ENCODE measurements at regions not wholly inside any gene's neighbourhood (a gene's known extent, or its start where the extent isn't known, plus 50 kb on each side); places are given as distances from the start of the nearest gene placed in this dataset.

GRCh38 chr2:64766841-64767669, 113.3 kb upstream of the SERTAD2 start:
- FAIRE-seq (peak; percentile 38), DNase-seq (ENCODE audit: low read depth, low spot score) (peak; percentile 67)
- TSS peak; percentile 97 for BruUV-seq (replicated peaks)
- peak overlapping the region; percentile 91 for H3K9ac ChIP-seq (replicated peaks; ENCODE audit: extremely low read depth, insufficient read depth, low read length)
- H3K9me1 ChIP-seq (replicated peaks; ENCODE audit: control insufficient read depth, extremely low read depth, insufficient read depth, low read length): no peaks in the 10 kb centered on the region
- ChIA-PET CTCF (interaction anchor here (0.6 to 1.9 kb wide), 14 partner anchors 14 to 122 kb away, joined by 3 to 22 read pairs (median 4); partner anchors contain the start of gene SERTAD2), POLR2A (interaction anchor here (0.7 to 1.7 kb wide), 8 partner anchors 12 to 123 kb away, joined by 3 to 19 read pairs (median 6); partner anchors contain the start of gene SERTAD2)
- H3K79me2 ChIP-seq (ENCODE audit: control insufficient read depth, insufficient read depth, low read length): no peaks in the 10 kb centered on the region
- H3K27me3 ChIP-seq (ENCODE audit: control insufficient read depth in 2 of 2, insufficient read depth in 2 of 2, low read length in 2 of 2): no peaks in the 10 kb centered on the region
- H3K9me3 ChIP-seq (replicated peaks; ENCODE audit: control insufficient read depth, insufficient read depth, low read length): no peaks in the 10 kb centered on the region
- dilution Hi-C loops (cut with MboI; ENCODE audit: extremely low pct_ligation_motif_present, low sequenced_read_pairs) (no loop called here), intact Hi-C loops (cut with micrococcal nuclease) (loop anchor here (1.0 to 5.0 kb wide), 8 partner anchors 12 to 180 kb away; no protein-coding TSS in a partner anchor)
- peak overlapping the region; percentile 87 for H3K27ac ChIP-seq (ENCODE audit: insufficient read depth, low read depth, low read length)
- no peak for TF ChIP-seq JUN (IDR thresholded peaks at IDR 0.05; ENCODE audit: borderline replicate concordance, insufficient read depth, insufficient read length, low read depth)
- TF ChIP-seq GATA2 (IDR thresholded peaks at IDR 0.05; ENCODE audit: insufficient read depth, insufficient read length, low read depth, low read length): no peak
- TF ChIP-seq CTCF (IDR thresholded peaks at IDR 0.05; ENCODE audit: extremely low read depth in 1 of 2, insufficient read depth in 1 of 2, low read depth in 1 of 2, low read length in 2 of 2): no peak
- TF ChIP-seq POLR2AphosphoS5 (IDR thresholded peaks at IDR 0.05; ENCODE audit: insufficient read depth, low read depth, low read length): no peak
- no peak for TF ChIP-seq MYC (IDR thresholded peaks at IDR 0.05; ENCODE audit: low read depth, low read length)
- TF ChIP-seq MAX (IDR thresholded peaks at IDR 0.05; ENCODE audit: insufficient read depth, insufficient read length): no peak
- no peak for TF ChIP-seq FOS (IDR thresholded peaks at IDR 0.05; ENCODE audit: borderline replicate concordance, insufficient read depth, low read length)
- no peak for TF ChIP-seq POLR2A (IDR thresholded peaks at IDR 0.05; ENCODE audit: low read depth, low read length)
- no peak for TF ChIP-seq EZH2 (IDR thresholded peaks at IDR 0.05; ENCODE audit: borderline replicate concordance, low read depth, low read length, severe bottlenecking)
- H3K36me3 ChIP-seq (ENCODE audit: control insufficient read depth in 2 of 2, extremely low read depth in 1 of 2, insufficient read depth in 2 of 2, low read length in 2 of 2): no peaks in the 10 kb centered on the region
- peak overlapping the region; percentile 57 to 80 (median 75) for H3K4me3 ChIP-seq (replicated peaks in 1 of 3; ENCODE audit: insufficient read depth in 1 of 3, low read depth in 1 of 3, low read length in 3 of 3)
- peaks cover 12% of the 10 kb centered on the region for H3K4me1 ChIP-seq (ENCODE audit: control insufficient read depth, extremely low read depth, insufficient read depth, low read length)
- H2AFZ ChIP-seq (ENCODE audit: low read depth, low read length): peak overlapping the region; percentile 77
- H4K20me1 ChIP-seq (replicated peaks; ENCODE audit: control insufficient read depth, extremely low read depth, insufficient read depth, low read length): no peaks in the 10 kb centered on the region
- H3K4me2 ChIP-seq (ENCODE audit: insufficient read depth, low read length): peak overlapping the region; percentile 99

Data from endothelial cell of umbilical vein (primary cell).